Amniotic epithelial cell (primary cell): ENCODE measurements at regions not wholly inside any gene's neighbourhood (a gene's known extent, or its start where the extent isn't known, plus 50 kb on each side); places are given as distances from the start of the nearest gene placed in this dataset.
"Not testable (repeated sequence)": the region's sequence is repeated elsewhere in the genome, so short reads cannot be mapped to it uniquely, and the experiment has no call there.

Experiments
- DNase-seq: peaks from one replicate; pipeline ENCODE4 v3.0.0-alpha.2; 2010; ENCODE audit warnings: low read depth

GRCh38 chr20:10109641-10110040 is 74.9 kb downstream of the ANKEF1 start:
- DNase-seq, result no peak

GRCh38 chr20:10110151-10110550 is 75.4 kb downstream of the ANKEF1 start:
- DNase-seq, result peak; percentile 86

- DNase-seq, result no peak
Measured at GRCh38 chr20:10111139-10111958, 76.6 kb downstream of the ANKEF1 start.

GRCh38 chr20:10111959-10112250 is 77.1 kb downstream of the ANKEF1 start:
- DNase-seq, result peak; percentile 31

- no peak for DNase-seq
Measured at GRCh38 chr20:10113746-10114145, 79.0 kb downstream of the ANKEF1 start.

GRCh38 chr20:10114598-10114997 is 79.8 kb downstream of the ANKEF1 start:
- DNase-seq, result no peak

GRCh38 chr20:10115021-10115420 is 80.2 kb downstream of the ANKEF1 start:
- DNase-seq, result peak; percentile 88

- DNase-seq, result no peak
Measured at GRCh38 chr20:10119336-10119735, 84.5 kb downstream of the ANKEF1 start.

- not testable (repeated sequence) for DNase-seq
Measured at GRCh38 chr20:10124883-10125282, 90.1 kb downstream of the ANKEF1 start.

- DNase-seq, result peak; percentile 81
Measured at GRCh38 chr20:10125757-10126156, 91.0 kb downstream of the ANKEF1 start.

GRCh38 chr20:10129749-10130148 is 88.9 kb upstream of the SNAP25 start:
- no peak for DNase-seq

- peak; percentile 75 for DNase-seq
Measured at GRCh38 chr20:10131732-10132345, 86.8 kb upstream of the SNAP25 start.

GRCh38 chr20:10132387-10132786 is 86.2 kb upstream of the SNAP25 start:
- DNase-seq, result no peak

- DNase-seq, result no peak
Measured at GRCh38 chr20:10133532-10133931, 85.1 kb upstream of the SNAP25 start.

GRCh38 chr20:10134176-10134575 is 84.5 kb upstream of the SNAP25 start:
- DNase-seq, result no peak

- DNase-seq, result no peak
Measured at GRCh38 chr20:10135438-10135837, 83.2 kb upstream of the SNAP25 start.

- DNase-seq, result no peak
Measured at GRCh38 chr20:10137032-10137431, 81.6 kb upstream of the SNAP25 start.

- no peak for DNase-seq
Measured at GRCh38 chr20:10137533-10137932, 81.1 kb upstream of the SNAP25 start.

- DNase-seq, result no peak
Measured at GRCh38 chr20:10157549-10157948, 61.1 kb upstream of the SNAP25 start.

GRCh38 chr20:10167040-10167439 is 51.6 kb upstream of the SNAP25 start:
- DNase-seq, result no peak

- DNase-seq, result no peak
Measured at GRCh38 chr20:10167594-10167993, 51.0 kb upstream of the SNAP25 start.
